ENCODE measurements at regions not wholly inside any gene's neighbourhood (a gene's known extent, or its start where the extent isn't known, plus 50 kb on each side); places are given as distances from the start of the nearest gene placed in this dataset.
"Not testable (repeated sequence)": the region's sequence is repeated elsewhere in the genome, so short reads cannot be mapped to it uniquely, and the experiment has no call there.

DNA sequence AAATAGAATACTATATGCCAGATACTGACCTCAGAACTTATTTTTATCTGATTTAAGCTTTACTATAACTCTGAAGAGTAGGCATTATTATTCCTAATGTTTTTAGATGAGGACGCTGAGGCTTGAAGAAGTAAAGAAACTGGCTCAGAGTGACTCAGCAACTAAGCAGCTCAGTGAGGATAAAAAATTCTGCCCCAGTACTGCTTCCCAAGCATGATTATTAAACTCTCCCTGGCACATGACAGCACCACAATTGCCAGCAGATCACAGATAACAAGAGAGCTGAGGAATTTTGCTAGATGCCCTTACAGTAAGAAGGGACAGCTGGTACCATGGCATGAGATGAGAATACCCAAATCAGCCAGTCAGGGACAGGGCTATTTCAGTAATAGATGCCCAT is 219.4 kb downstream of the NKX6-1 start:
- DNase-seq (ENCODE audit: low spot score): no peak

DNA sequence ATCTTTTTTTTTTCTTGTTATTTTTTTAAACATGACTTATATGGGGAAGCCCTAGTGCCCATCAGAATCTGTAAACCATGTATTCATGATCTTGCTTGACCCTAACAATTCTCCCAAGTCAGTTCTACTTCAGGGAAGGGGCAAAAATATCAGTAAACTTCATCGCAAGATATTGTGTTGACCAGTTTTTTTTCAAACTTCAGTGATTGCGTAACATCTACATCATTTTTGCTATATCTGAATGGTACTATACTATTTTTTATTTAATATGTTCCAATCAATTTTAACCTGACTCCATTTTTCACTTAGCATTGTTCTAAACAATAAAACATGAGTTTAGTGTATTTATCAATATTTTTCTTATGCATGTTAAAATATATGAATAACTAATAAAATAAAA is 221.2 kb downstream of the NKX6-1 start:
- no peak for DNase-seq (ENCODE audit: low spot score)

DNA sequence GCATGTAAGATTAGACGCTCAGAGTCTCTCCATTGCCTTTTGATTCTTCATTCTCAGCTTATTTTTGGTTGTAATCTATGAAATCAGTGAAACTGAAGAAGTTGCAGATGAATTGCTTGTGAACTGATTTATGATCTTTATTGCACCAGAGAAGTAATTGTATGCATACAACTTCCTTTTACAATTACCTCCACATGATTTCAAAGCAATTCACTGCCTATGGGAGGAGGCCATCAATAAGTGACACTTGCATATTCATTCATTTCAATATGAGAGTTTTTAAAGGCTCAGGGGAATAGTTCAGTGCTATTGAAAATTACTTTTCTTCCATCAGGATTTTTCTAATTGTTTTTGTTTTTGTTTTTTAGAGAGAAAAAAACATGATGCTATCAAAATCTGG is 222.3 kb downstream of the NKX6-1 start:
- DNase-seq (ENCODE audit: low spot score): no peak

DNA sequence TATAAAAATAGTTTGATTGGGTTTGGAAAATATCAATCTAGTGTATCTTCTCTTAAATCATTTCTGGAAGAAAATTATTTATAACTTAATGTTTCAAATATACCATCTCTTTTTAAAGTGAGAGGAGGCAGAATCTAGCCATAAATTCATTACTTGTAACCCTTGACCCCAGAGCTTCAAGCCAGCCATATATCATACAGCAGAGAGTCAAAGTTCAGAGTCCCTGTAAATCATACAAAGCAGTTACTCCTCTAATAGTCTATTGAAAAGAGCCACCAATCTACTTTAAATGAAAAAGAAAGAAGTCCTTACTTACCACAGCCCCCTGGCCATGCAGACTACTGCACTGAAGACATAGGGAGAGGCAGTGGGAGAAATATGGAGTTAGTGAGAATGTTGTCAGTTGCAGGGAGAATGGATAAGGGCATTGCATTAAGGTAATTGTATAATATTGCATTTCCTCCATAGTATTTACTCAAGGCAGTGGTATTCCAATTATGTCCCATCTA is 229.5 kb downstream of the NKX6-1 start:
- no peak for DNase-seq (ENCODE audit: low spot score)

DNA sequence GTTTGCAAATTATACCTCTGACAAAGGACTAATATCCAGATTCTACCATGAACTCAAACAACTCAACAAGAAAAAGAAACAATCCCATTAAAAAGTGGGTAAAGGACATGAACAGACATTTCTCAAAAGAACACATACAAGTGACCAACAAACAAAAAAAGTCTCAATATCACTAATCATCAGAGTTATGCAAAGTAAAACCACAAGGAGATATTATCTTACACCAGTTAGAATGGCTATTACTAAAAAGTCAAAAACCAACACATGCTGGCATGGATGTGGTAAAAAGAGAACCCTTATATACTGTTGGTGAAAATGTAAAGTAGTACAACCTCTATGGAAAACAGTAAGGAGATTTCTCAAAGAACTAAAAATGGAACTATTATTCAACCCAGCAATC is 234.4 kb downstream of the NKX6-1 start:
- DNase-seq (ENCODE audit: low spot score): no peak

DNA sequence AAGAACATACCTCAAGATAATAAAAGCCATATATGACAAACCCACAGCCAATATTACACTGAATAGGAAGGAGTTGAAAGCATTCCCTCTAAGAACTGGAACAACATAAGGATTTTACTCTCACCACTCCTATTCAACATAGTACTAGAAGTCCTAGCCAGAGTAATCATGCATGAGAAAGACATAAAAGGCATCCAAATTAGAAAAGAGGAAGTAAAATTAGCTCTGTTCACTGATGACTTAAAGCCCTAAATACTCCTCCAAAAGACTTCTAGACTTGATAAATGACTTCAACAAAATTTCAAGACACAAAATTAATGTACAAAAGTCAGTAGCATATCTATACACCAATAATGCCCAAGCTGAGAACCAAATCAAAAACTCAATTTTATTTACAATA is 235.7 kb downstream of the NKX6-1 start:
- no peak for DNase-seq (ENCODE audit: low spot score)

GRCh38 chr4:84260495-84260894 is 238.6 kb downstream of the NKX6-1 start:
- no peak for DNase-seq (ENCODE audit: low spot score)

DNA sequence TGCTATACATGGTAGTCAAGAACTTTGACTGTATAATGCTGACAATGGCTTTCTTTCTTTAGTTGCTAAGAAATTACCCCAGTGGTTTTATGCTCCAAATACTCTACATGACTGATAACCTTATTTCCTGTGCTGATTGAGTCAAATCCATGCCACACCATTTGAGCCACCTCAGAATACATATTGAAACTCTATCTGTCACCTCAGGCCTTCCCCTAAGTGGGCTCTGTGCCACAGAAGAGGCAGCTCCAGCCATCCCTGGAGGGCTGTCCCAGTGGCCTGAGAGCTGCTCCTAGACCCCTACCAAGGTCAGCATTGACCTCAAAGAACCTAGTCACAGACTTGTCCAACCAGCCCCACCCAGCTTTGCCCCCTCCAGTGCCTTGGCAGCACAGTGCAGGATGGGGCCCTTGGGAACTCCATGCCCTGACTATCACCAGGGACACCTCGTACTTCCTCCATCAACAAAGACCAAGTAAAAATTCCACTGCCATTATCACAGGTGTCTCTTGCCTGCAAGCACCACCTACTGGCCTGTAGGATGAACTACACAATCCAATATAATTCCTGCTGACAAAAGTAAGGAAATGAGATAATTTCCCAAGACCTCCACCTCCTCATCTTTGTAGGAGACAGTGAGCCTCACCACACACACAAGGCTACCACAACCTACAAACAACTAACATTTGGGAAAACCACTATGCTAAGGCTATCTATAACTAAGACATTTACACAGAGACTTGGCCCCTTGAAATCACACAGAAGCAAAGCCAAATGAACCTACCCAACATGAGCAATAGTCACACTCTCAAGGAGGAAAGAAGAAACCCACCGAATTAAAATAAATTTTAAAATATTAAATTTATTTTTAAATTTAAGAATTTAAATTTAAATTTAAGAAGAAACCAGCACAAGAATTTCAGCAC is 239.9 kb downstream of the NKX6-1 start:
- DNase-seq (ENCODE audit: low spot score): peak; percentile 34

DNA sequence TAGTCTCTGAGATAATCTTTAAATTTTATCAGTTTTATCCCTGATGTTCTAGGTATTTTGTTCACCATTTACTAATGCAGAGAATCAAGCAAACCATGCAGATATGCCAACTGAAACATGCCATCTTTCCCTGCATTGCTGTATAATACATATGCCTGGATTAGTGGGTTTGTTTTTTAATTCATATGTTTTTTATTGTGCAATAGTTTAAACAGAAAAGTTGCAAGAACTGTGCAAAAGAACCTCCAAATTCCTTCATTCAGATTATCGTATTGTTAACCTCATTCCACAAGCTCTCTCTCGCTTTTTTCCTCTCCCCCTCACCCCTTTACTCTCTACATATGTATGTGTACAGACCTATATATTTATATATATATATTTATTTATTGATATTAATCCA is 244.6 kb downstream of the NKX6-1 start:
- no peak for DNase-seq (ENCODE audit: low spot score)

DNA sequence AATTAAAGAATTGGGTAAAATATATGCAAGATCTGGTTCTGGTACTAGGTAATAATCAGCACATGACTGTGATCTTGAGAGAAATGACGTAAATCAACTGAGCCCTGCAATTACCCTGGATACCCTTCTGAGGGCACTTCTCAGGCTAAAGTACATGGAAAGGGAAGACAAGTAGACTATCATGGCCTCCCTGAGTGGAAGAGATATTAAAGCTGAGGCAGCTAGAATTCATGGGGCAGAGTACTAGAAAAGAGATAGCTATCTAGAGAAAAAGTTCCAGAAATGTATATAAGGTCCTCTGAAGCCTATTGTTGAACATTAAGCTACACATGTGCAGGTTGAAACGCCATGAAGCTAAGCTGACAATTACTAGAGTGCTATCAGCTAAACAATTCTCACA is 249.6 kb downstream of the NKX6-1 start:
- DNase-seq (ENCODE audit: low spot score): no peak

DNA sequence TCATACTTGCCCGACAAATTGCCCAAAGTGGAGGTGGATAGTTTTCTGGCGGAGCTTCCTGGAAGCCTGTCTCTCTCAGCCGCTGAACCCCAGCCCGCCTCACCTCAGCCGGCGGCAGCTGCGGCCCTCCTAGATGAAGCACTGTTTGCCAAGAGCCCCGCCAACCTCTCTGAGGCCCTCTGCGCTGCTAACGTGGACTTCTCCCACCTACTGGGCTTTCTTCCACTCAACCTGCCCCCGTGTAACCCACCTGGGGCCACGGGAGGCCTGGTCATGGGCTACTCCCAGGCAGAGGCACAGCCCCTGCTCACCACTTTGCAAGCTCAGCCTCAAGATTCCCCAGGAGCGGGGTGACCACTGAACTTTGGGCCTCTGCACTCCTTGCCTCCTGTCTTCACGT is 254.1 kb downstream of the NKX6-1 start:
- DNase-seq (ENCODE audit: low spot score): not testable (repeated sequence)

GRCh38 chr4:84244346-84244801 is 254.7 kb downstream of the NKX6-1 start:
- DNase-seq (ENCODE audit: low spot score): not testable (repeated sequence)

DNA sequence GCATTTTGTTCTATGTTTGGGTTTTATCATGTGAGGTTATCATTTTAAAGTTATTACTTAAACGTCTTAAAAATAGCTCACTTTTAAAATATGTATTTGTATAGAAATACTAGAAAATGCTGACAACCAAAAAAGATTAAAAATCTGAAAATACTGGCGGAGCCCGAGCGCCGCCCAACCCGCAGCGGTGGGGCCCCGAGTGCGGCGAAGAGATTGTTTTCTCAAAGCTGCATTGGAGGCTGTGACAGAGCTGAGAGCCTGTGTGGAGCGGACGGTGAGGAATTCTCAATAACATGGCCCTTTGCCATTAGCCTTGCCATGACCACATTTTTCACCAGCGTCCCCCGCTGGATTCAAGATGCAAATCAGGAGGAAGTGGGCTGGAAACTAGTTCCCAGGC is 255.4 kb downstream of the NKX6-1 start:
- no peak for DNase-seq (ENCODE audit: low spot score)

DNA sequence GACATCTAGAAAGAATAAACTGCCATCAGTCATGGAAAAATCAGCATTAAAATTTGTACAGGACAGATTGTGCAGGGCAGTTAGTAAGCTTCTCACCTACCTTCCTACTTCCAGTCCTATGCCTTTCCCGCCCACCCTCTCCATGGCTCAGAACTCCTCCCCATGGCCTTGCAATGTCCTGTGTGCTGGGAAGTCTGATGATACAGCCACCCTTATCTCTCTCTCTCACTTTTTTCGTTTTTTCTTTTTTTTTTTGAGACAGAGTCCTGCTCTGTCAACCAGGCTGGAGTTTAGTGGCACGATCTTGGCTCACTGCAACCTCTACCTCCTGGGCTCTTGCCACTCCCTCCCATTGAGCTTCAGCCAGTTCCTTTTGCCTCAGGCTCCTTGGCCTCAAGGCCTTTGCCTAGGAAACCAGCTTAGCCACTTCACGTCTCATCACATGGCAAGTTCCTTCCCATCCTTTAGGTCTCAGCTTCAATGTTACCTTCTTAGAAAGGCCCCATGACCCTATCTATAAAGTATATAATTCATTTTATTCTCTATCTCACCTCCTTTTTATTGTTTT is 259.7 kb downstream of the NKX6-1 start:
- no peak for DNase-seq (ENCODE audit: low spot score)

DNA sequence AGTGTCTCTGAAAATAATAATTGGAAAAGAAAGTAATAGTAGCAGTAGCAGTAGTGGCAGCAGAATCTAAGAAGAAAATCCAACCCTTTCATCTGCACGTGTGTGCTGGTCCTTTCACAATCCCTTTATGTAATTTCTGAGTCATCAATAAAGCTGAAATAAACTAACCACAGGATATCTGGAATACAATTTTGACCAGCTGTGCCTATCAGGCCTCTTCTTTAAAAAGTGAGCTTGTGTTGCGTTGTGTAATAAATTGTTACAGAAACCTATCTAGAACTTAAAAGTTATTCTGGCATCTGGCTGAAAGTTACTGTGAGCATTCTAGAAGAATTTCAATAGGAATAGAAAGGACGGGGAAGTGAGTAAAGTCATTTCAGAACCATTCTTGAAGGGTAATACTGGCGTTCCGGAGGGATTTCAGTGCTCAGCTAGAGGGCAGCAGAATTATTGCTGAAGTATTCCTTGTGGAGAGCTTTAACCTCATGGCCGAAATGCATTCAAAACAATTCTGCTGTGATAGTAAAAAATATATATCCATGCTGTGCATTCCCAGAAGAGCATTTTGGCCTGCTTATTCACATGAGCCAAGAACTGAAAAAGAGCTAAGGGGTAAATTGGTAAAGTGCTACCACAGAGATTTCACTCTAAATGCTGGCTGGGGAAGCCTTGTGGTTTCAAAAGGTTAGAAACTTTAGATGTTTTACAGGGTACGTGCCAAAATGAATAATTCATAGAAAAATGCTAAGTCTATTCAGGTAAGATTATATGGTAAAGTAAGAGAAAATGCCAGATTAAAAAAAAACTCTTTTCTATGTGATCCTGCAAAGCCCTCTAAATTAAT is 260.6 kb downstream of the NKX6-1 start:
- DNase-seq (ENCODE audit: low spot score): no peak

DNA sequence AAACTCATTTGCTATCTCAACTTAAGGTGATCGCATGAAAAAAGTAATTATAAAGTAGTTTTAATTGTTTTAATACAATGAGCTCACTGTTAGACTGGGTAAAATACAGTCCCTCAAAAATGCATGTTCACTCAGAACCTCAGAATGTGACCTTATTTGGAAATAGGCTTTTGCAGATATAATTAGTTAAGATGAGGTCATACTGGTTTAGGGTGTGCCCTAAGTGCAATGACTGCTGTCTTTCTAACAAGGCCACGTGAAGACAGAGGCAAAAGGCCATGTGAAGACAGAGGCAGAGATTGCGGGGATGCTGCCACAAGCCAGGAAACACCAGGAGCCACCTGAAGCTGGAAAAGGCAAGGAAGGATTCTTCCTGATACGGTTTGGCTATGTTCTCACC is 262.1 kb downstream of the NKX6-1 start:
- no peak for DNase-seq (ENCODE audit: low spot score)

DNA sequence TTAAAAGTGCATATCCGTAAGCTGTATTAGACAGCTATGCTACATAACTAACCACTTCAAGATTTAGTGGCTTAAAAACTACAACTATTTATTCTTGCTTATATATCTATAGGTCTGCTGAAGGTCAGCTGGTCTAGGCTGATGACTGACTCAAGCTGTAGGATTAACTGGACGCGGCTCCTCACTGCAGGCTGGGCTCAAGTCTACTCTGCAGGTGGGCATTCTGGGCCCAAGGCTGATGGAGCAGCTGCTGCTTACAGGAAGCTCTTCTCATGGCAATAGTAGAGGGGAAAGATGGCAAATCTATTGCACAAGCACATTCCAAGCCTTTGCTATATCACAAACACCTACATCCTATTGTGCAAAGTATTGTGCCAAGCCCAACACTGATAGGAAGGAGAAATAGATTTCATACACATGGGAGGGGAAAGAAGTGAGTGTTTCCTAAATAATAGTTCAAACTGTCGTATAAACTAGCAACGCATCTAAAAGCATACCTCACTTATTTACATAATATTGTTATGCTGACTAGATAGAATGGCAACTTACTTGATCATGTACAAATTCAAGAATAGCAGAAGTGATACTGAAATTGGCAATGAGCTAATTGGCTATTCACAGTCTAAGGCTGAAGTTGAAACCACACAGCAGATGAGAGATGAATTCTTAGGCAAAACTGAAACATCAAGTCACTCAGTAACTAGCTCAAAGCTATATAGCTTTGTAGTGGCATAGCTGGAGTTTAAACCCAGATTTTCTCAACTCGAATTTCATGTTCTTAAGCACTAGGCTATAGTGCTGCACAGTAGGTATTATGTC is 263.8 kb downstream of the NKX6-1 start:
- no peak for DNase-seq (ENCODE audit: low spot score)

- no peak for DNase-seq (ENCODE audit: low spot score)
These were observed 266.6 kb downstream of the NKX6-1 start for GRCh38 chr4:84232309-84233095.

DNA sequence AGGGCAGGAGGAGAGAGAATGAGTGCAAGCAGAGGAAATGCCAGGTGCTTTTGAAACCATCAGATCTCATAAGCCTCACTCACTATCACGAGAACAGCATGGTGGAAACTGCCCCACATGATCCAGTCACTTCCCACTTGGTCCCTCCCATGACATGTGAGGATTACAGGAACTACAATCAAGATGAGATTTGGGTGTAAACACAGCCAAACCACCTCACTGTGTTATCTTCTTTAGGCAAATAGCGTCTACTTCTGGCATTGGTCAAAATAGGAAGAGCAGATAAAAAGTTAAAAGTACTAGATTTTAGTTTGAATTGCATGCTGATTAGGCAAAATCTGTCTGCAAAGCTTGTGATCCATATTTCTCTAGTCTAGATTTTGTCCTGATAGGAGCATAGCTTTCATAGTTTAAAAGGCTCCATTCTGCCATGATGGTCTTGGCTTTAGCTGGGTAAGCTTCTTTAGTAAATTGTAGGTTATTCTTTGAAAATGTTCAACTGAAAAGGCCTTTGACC is 267.5 kb downstream of the NKX6-1 start:
- no peak for DNase-seq (ENCODE audit: low spot score)

DNA sequence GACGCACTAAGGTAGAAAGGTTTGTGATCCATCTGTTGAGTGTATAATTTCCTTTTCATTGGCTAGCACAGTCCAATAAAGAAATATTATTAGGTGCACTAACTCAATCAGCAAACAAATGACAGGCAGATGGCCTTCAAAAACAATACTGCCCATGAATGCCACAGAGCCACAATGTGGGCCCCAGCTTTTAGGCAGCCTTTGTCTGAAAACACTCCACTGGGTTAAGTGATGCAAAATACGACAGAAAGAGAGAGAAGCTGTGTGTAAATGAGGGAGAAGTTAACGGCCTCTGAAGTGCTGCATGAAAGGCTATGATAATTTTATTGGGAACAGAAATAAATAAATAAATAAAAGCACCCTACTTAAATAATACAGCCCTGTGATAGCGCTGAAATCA is 274.6 kb downstream of the NKX6-1 start:
- peak; percentile 16 for DNase-seq (ENCODE audit: low spot score)

- DNase-seq (ENCODE audit: low spot score): no peak
These were observed 277.4 kb downstream of the NKX6-1 start for GRCh38 chr4:84221704-84222103.
